SK-N-SH treated with all-trans-retinoic acid at 6 μM for 48 hours (cell line): ENCODE measurements at regions not wholly inside any gene's neighbourhood (a gene's known extent, or its start where the extent isn't known, plus 50 kb on each side); places are given as distances from the start of the nearest gene placed in this dataset.

Source experiments
- ATAC-seq: fragments of 200-7000 bp; cut with Tn5 transposase; 3 replicates; pipeline ENCODE4 v1.9.1; 2020; ENCODE audit warnings: mild to moderate bottlenecking, moderate library complexity
- ARNTL ChIP-seq: fragments of 450-650 bp; formaldehyde crosslinking; IDR thresholded peaks from 2 replicates; pipeline ENCODE4 v1.5.0; 2020; ENCODE audit warnings: low read depth, mild to moderate bottlenecking, moderate library complexity, borderline replicate concordance
- BACH2 ChIP-seq: fragments of 250-450 bp; sonication (Bioruptor Pico); IDR thresholded peaks from 2 replicates; pipeline ENCODE4 v1.9.0; 2021; ENCODE audit warnings: mild to moderate bottlenecking, borderline replicate concordance
- ESRRG ChIP-seq: fragments of 250-450 bp; sonication (Bioruptor Pico); IDR thresholded peaks from 2 replicates; pipeline ENCODE4 v1.6.1; 2021; ENCODE audit warnings: mild to moderate bottlenecking
- GLIS3 ChIP-seq: fragments of 250-450 bp; sonication (Bioruptor Pico); IDR thresholded peaks from 2 replicates; pipeline ENCODE4 v1.5.0; 2020; ENCODE audit warnings: mild to moderate bottlenecking, moderate library complexity
- ISL1 ChIP-seq: fragments of 250-450 bp; sonication (Bioruptor Pico); IDR thresholded peaks from 2 replicates; pipeline ENCODE4 v2.1.2; 2022; ENCODE audit warnings: mild to moderate bottlenecking, moderate library complexity
- OSR1 ChIP-seq: fragments of 250-450 bp; sonication (Bioruptor Pico); IDR thresholded peaks from 2 replicates; pipeline ENCODE4 v1.8.0; 2022; ENCODE audit warnings: moderate library complexity, mild to moderate bottlenecking, inconsistent platforms
- PPARA ChIP-seq: fragments of 250-450 bp; sonication (Bioruptor Pico); IDR thresholded peaks from 2 replicates; pipeline ENCODE4 v1.5.0; 2020; ENCODE audit warnings: mild to moderate bottlenecking, borderline replicate concordance
- SNAI2 ChIP-seq: fragments of 250-450 bp; sonication (Bioruptor Pico); IDR thresholded peaks from 2 replicates; pipeline ENCODE4 v1.5.0; 2020; ENCODE audit warnings: mild to moderate bottlenecking, moderate library complexity
- TCF4 ChIP-seq: fragments of 250-450 bp; sonication (Bioruptor Pico); IDR thresholded peaks from 2 replicates; pipeline ENCODE4 v1.8.0; 2021; ENCODE audit warnings: mild to moderate bottlenecking, moderate library complexity, borderline replicate concordance
- TOX ChIP-seq: fragments of 250-450 bp; sonication (Bioruptor Pico); IDR thresholded peaks from 2 replicates; pipeline ENCODE4 v1.8.0; 2021; ENCODE audit warnings: mild to moderate bottlenecking, moderate library complexity, borderline replicate concordance
- ZC3H10 ChIP-seq: fragments of 250-450 bp; sonication (Bioruptor Pico); IDR thresholded peaks from 2 replicates; pipeline ENCODE4 v1.5.1; 2021; ENCODE audit warnings: mild to moderate bottlenecking, moderate library complexity
- ZFP3 ChIP-seq: fragments of 250-450 bp; sonication (Bioruptor Pico); IDR thresholded peaks from 2 replicates; pipeline ENCODE4 v1.5.0; 2020; ENCODE audit warnings: mild to moderate bottlenecking, moderate library complexity
- ZNF565 ChIP-seq: fragments of 450-650 bp; formaldehyde crosslinking; conservative IDR thresholded peaks from 2 replicates; pipeline ENCODE4 v1.5.0; 2020; ENCODE audit warnings: low read depth, mild to moderate bottlenecking, moderate library complexity
- ZNF70 ChIP-seq: fragments of 450-650 bp; formaldehyde crosslinking; IDR thresholded peaks from 2 replicates; pipeline ENCODE4 v1.5.0; 2020; ENCODE audit warnings: mild to moderate bottlenecking, moderate library complexity
- ZNF8 ChIP-seq: fragments of 450-650 bp; formaldehyde crosslinking; IDR thresholded peaks from 2 replicates; pipeline ENCODE4 v1.5.0; 2020; ENCODE audit warnings: mild to moderate bottlenecking, moderate library complexity
- TF ChIP-seq, protein P1 (sequence below): fragments of 250-450 bp; sonication (Bioruptor Pico); IDR thresholded peaks from 2 replicates; pipeline ENCODE4 v1.8.0; 2020; ENCODE audit warnings: mild to moderate bottlenecking, moderate library complexity, borderline replicate concordance
- TF ChIP-seq, protein P2 (sequence below): fragments of 250-450 bp; sonication (Bioruptor Pico); IDR thresholded peaks from 2 replicates; pipeline ENCODE4 v1.5.1; 2020; ENCODE audit warnings: low read depth, mild to moderate bottlenecking, moderate library complexity
- TF ChIP-seq, protein P3 (sequence below): fragments of 250-450 bp; sonication (Bioruptor Pico); IDR thresholded peaks from 2 replicates; pipeline ENCODE4 v1.5.0; 2020; ENCODE audit warnings: mild to moderate bottlenecking, moderate library complexity
- TF ChIP-seq, protein P4 (sequence below): fragments of 250-450 bp; sonication (Bioruptor Pico); IDR thresholded peaks from 2 replicates; pipeline ENCODE4 v1.5.1; 2021; ENCODE audit warnings: mild to moderate bottlenecking, moderate library complexity

DNA sequence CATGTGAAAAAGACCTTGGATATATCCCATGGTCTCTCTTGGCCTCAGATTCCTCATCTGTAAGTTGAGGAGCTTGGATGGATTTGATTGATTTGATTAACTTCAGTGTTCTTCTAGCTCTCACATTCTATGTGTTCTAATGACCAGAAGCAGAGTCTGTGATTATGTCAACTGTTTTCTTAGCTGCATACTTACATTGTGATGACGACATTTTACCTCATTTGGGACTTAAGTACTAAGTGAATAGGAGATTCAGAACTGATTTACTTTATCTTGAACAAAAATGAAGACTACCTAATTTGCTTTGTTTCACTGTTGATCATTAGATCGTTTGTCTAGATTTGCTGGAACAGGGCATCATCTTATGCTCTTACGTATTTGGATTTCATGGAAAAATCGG is 427.7 kb downstream of the SH3GL2 start (continued):
- TF ChIP-seq, protein P1, sequence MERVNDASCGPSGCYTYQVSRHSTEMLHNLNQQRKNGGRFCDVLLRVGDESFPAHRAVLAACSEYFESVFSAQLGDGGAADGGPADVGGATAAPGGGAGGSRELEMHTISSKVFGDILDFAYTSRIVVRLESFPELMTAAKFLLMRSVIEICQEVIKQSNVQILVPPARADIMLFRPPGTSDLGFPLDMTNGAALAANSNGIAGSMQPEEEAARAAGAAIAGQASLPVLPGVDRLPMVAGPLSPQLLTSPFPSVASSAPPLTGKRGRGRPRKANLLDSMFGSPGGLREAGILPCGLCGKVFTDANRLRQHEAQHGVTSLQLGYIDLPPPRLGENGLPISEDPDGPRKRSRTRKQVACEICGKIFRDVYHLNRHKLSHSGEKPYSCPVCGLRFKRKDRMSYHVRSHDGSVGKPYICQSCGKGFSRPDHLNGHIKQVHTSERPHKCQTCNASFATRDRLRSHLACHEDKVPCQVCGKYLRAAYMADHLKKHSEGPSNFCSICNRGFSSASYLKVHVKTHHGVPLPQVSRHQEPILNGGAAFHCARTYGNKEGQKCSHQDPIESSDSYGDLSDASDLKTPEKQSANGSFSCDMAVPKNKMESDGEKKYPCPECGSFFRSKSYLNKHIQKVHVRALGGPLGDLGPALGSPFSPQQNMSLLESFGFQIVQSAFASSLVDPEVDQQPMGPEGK (CRISPR knock-in tag), result no peak
- no peak for TF ChIP-seq ZNF8 (CRISPR knock-in tag)
- TF ChIP-seq TCF4 (CRISPR knock-in tag), result no peak
- no peak for TF ChIP-seq GLIS3

DNA sequence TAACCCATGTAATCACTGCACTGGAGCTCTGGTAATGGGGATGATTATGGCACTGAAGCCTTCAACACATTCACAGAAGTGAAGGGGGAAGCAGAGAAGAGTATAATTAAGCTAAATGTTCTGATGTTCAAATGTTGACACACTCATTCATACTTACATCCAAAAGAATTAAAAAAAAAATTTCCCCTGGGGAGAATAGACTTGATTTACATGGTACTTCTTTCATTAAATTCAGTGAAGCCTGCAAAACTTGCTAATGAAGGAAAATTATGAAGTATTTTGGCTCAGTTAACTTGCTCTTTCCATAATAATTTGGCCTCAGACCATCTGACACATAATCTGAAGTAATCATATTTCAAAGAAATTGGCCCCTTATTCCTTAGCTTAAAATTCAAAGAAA is 428.8 kb downstream of the SH3GL2 start:
- ATAC-seq, result no peak
- TF ChIP-seq, protein P2, sequence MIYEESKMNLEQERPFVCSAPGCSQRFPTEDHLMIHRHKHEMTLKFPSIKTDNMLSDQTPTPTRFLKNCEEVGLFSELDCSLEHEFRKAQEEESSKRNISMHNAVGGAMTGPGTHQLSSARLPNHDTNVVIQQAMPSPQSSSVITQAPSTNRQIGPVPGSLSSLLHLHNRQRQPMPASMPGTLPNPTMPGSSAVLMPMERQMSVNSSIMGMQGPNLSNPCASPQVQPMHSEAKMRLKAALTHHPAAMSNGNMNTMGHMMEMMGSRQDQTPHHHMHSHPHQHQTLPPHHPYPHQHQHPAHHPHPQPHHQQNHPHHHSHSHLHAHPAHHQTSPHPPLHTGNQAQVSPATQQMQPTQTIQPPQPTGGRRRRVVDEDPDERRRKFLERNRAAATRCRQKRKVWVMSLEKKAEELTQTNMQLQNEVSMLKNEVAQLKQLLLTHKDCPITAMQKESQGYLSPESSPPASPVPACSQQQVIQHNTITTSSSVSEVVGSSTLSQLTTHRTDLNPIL (CRISPR knock-in tag), result no peak
- TF ChIP-seq SNAI2 (no peak), TOX (CRISPR knock-in tag) (no peak), ZNF70 (CRISPR knock-in tag) (no peak), BACH2 (CRISPR knock-in tag) (no peak), ARNTL (CRISPR knock-in tag) (no peak), GLIS3 (no peak), ESRRG (CRISPR knock-in tag) (no peak), ZNF8 (CRISPR knock-in tag) (no peak), ZNF565 (CRISPR knock-in tag) (no peak), OSR1 (CRISPR knock-in tag) (no peak), PPARA (CRISPR knock-in tag) (no peak), ZFP3 (CRISPR knock-in tag) (no peak), ISL1 (CRISPR knock-in tag) (no peak)
- TF ChIP-seq, protein P3, sequence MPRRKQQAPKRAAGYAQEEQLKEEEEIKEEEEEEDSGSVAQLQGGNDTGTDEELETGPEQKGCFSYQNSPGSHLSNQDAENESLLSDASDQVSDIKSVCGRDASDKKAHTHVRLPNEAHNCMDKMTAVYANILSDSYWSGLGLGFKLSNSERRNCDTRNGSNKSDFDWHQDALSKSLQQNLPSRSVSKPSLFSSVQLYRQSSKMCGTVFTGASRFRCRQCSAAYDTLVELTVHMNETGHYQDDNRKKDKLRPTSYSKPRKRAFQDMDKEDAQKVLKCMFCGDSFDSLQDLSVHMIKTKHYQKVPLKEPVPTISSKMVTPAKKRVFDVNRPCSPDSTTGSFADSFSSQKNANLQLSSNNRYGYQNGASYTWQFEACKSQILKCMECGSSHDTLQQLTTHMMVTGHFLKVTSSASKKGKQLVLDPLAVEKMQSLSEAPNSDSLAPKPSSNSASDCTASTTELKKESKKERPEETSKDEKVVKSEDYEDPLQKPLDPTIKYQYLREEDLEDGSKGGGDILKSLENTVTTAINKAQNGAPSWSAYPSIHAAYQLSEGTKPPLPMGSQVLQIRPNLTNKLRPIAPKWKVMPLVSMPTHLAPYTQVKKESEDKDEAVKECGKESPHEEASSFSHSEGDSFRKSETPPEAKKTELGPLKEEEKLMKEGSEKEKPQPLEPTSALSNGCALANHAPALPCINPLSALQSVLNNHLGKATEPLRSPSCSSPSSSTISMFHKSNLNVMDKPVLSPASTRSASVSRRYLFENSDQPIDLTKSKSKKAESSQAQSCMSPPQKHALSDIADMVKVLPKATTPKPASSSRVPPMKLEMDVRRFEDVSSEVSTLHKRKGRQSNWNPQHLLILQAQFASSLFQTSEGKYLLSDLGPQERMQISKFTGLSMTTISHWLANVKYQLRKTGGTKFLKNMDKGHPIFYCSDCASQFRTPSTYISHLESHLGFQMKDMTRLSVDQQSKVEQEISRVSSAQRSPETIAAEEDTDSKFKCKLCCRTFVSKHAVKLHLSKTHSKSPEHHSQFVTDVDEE, result no peak

DNA sequence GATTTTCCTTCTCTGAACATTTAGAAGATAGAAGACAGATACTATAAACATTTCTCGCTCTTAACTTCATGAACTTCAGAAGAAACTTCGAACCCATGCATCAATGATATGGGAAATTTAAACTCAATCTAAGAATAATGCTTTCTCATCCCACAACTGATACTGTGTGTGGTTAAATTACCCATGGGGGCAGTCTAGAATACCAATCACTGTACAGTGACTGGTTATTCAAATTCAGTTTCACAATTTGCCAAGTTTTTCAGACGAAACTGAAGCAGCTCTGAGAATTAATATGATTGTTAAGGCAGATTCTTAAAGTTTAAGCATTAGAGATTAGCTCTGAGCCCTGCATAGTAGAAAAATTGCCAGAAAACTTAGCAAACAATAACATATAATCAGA is 431.0 kb downstream of the SH3GL2 start:
- ATAC-seq, result no peak
- TF ChIP-seq ISL1 (CRISPR knock-in tag), result no peak
- TF ChIP-seq PPARA (CRISPR knock-in tag), result no peak
- no peak for TF ChIP-seq SNAI2
- TF ChIP-seq, protein P2 (CRISPR knock-in tag), result no peak
- TF ChIP-seq ZNF70 (CRISPR knock-in tag), result no peak

DNA sequence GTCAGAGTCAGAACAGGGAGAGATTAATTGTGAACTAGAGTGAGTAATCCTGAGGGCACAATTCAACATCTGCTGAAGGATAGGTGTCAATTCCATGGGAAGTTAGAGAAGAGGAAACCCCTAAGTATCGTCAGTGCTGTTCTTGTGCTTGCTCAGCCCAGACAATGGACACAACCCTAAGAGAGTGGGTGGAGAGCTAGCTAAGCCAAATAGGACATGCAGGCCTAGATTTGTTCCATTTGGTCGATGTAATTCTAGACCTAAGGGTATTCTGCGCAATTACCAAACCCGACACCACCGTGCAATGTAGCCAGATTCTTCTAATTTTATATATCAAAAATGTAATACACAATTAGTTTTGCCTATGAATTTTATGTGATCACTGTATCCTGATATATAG is 431.6 kb downstream of the SH3GL2 start:
- no peak for ATAC-seq

More for the DNA sequence above, 431.6 kb downstream of the SH3GL2 start:
- TF ChIP-seq, protein P3, result no peak
- TF ChIP-seq TOX (CRISPR knock-in tag) (no peak), OSR1 (CRISPR knock-in tag) (no peak), ZFP3 (CRISPR knock-in tag) (no peak), ISL1 (CRISPR knock-in tag) (no peak), ZNF565 (CRISPR knock-in tag) (no peak), ZC3H10 (CRISPR knock-in tag) (no peak)
- TF ChIP-seq, protein P4, sequence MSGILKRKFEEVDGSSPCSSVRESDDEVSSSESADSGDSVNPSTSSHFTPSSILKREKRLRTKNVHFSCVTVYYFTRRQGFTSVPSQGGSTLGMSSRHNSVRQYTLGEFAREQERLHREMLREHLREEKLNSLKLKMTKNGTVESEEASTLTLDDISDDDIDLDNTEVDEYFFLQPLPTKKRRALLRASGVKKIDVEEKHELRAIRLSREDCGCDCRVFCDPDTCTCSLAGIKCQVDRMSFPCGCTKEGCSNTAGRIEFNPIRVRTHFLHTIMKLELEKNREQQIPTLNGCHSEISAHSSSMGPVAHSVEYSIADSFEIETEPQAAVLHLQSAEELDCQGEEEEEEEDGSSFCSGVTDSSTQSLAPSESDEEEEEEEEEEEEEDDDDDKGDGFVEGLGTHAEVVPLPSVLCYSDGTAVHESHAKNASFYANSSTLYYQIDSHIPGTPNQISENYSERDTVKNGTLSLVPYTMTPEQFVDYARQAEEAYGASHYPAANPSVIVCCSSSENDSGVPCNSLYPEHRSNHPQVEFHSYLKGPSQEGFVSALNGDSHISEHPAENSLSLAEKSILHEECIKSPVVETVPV (CRISPR knock-in tag), result no peak
